ENCODE measurements at regions not wholly inside any gene's neighbourhood (a gene's known extent, or its start where the extent isn't known, plus 50 kb on each side); places are given as distances from the start of the nearest gene placed in this dataset.

- no peak for DNase-seq
Measured at GRCh38 chr4:129167640-129168260, 71.8 kb downstream of the C4orf33 start.

DNA sequence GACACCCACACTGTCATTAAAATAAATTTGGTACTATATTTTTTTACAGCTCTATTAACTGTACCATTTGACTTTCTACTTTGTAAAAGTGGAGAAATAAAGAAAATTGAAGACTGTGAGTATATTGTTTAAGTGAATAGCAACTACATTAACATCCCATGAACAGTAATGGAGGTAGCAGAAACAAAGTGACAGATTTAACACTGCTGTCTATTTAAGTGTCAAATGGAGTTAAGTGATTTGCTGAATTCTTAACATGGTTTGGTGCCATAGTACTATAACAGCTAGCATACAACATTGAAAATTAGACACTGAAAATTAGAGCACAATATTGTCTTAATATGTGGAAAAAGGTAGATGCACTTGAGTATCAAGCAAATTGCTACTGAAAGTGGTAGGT lies 76.2 kb downstream of the C4orf33 start:
- no peak for DNase-seq

- no peak for DNase-seq
Measured at GRCh38 chr4:129176864-129177263, 80.9 kb downstream of the C4orf33 start.

GRCh38 chr4:129179276-129179675 lies 83.3 kb downstream of the C4orf33 start:
- DNase-seq = no peak

DNA sequence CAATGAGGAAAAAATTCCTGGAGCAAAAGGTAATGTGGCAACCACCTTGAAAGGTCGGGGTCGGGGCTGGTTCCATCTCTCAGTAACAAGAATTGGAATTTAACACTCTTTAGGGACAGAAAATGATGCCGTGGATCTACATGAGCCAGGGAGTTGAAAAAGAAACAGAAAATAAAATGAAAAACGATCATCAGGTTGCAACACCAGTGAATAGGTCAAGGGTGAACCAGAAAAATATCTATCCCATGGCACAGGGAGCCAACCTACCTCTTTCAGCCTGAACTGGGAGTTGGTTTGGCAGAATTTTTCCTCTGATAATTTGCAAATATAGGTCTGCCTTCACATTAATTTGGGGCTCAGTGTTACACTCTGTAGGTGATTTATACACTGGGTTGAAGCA lies 93.7 kb downstream of the C4orf33 start:
- no peak for DNase-seq

GRCh38 chr4:129193357-129194100 lies 97.6 kb downstream of the C4orf33 start:
- no peak for DNase-seq

- DNase-seq = no peak
Measured at GRCh38 chr4:129208481-129208880, 112.5 kb downstream of the C4orf33 start.

- DNase-seq = no peak
Measured at GRCh38 chr4:129213692-129214091, 117.7 kb downstream of the C4orf33 start.

DNA sequence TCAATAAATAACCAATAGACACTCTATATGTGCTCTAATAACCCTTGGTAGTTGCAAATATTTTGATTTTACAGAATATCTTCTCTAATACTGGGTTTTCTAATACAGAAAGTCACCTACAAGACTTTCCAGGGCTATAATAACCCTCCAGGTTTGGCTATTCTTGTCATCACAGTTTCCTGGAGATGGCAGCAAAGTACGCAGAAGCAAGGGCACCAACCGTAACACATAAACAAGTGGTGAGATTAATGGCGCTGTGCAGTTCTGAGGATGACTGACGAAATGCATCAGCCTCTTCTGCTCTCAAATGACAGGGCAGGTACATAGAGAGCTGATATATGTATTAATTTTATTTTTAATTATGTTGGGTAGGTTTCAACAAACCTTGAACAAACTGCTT lies 122.4 kb downstream of the C4orf33 start:
- no peak for DNase-seq

- DNase-seq = no peak
Measured at GRCh38 chr4:129218897-129219296, 122.9 kb downstream of the C4orf33 start.

DNA sequence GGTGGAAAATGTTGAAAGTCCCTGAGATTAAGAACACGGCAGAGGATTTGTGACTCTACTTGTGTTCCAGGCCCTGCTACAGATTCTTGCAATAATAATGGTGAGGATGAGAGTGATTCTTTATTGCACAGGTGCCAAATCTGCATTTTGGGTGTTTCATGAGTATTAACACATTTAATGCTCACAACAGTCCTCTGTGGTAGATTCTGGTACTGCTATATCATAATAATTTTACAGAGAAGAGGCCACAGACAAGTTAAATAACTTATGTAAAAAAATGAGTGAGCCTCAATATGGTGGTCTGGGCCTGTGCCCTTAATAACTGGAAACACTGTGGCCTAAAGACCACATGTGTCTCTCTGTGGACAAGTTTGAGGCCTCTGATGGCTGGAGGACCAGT lies 124.3 kb downstream of the C4orf33 start:
- DNase-seq = no peak

DNA sequence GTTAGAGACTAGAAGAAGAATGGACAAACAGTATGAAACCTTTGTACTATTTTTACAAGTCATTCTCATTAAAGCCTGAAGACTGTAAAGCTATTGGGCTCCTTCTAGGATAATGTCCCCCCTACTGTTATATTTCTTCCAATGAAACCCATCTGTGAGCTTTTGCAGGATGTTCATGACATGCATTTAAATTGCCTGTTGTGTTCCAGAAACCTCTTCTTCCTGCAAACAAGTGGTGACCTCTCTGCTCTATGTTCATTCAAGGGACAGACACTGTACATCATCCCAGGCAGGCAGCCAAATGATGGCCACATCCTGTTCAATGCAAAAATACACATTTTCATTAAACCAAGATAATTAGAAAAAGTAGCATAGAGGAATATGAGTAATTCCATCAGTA lies 128.0 kb downstream of the C4orf33 start:
- DNase-seq = no peak

- no peak for DNase-seq
Measured at GRCh38 chr4:129230846-129231245, 134.9 kb downstream of the C4orf33 start.

DNA sequence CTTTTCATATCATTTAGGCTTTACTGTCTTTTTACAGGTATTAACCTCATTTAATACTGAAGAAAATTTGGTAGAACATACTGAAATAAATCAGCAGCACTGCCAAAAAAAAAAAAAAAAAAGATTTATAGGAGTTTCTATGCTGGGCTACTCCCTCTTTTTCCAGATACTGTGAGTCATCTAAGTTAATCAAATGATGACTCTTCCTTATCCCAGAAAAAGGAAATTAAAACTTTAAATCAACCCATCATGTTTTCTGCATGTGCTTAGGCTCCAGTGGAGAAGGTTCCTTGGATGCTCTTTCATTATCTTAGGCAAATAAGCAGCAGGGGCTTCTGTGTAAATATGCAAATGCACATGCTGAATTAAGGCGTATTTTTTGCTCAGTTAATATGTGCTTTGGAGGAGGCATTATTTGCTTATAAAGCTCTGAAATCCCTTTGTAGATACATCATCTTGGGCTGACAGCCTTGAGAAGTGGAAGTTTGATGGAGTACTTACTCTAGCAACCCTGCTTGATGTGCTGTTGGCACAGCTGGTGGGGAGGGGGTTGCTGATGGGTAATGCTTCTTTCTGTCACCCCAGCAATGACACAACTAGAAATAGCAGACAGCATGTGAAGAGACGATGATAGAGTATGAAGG lies 136.1 kb downstream of the C4orf33 start:
- no peak for DNase-seq

- no peak for DNase-seq
Measured at GRCh38 chr4:129232589-129233337, 136.8 kb downstream of the C4orf33 start.

- DNase-seq = no peak
Measured at GRCh38 chr4:129233691-129234090, 137.7 kb downstream of the C4orf33 start.

DNA sequence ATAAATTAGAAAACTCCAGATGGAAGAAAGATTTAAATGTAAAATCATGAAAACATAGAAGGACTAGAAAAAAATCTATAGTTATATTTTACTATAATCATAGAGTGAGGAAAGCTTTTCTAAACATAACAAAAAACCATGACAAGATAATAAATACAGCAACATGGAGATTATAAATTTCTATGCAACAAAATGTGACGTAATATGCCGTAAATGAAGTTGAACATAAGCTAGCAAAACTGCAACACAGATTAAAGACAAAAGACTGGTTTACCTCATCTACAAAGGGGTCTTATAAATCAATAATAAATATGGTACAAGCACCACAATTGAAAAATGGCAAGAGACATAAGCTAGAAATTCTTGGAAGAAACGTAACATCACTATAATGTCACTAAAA lies 140.4 kb downstream of the C4orf33 start:
- DNase-seq = no peak

DNA sequence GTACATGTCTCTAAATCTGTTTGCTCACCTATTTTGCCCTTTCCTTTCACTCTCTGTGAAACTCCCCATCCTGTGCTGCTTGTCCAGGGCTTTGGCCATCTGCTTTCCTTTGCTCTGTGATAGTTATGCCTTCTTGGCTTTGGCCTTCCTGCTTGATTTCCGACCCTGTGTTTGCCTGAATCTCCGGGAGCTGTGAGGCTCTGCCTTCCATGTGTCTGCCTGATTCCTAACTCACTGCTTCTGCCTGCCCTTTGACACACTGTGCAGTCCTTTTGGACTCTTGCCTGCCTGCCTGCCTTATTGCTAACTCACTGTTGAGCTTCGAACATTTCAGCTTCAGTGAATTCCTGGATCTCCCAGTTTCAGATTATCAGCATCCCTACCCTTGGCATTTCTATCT lies 143.1 kb downstream of the C4orf33 start:
- DNase-seq = no peak

- no peak for DNase-seq
Measured at GRCh38 chr4:129240816-129241215, 144.9 kb downstream of the C4orf33 start.

GRCh38 chr4:129246145-129246544 lies 150.2 kb downstream of the C4orf33 start:
- DNase-seq = no peak

DNA sequence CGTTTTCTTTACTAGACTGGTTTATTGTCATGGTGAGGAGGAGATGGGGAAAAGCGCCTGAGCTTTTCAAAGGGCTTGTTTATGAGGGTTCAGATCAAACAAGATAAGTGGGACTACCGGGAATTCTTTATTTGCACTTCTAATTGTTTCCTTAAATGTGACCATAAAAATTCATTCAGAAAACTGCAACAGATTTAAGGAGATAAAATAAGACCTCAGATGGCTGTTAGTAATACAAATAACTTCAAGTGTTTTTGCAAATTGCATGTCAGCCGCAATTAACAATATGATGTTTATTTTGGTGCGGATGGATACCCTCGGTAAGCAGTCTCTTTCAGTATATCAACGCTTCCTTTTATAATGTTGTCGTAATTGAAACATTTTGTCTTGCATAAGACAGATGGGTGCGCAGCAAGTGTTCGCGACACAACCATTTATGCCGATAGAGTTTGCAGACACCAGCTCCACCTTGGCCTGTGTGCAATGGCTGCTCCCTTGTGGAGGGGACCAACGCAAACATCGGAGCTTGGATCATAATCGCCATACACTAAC lies 151.0 kb downstream of the C4orf33 start:
- no peak for DNase-seq

GRCh38 chr4:129248621-129249020 lies 152.7 kb downstream of the C4orf33 start:
- no peak for DNase-seq

- DNase-seq = no peak
Measured at GRCh38 chr4:129254126-129254525, 158.2 kb downstream of the C4orf33 start.

Data from stimulated activated naive CD4-positive, alpha-beta T cell treated with Interleukin-2 at 50 U/mL for 16 hours (primary cell).